ENCODE measurements at regions not wholly inside any gene's neighbourhood (a gene's known extent, or its start where the extent isn't known, plus 50 kb on each side); places are given as distances from the start of the nearest gene placed in this dataset.

DNA sequence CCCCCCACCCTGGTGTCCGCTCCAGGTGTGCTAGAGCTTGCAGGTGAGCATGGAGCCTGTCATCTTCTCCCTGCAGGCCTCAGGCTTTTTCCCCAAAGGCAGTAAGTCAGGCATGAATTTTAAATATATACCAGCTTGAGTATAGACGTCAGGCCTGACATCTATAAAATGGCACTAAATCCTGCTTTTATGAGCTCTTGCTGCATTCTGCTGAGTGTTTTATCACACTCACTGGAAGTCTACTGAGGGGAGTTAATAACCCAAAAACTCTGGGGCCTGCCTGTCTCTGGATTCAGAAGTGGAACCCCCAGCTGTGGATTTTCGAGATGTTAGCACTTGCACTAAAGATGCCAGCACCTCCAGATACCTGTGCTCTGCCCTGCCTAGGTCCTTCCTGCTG, 133.4 kb upstream of the TOP1 start (continued):
- TF ChIP-seq ZBTB44 (CRISPR knock-in tag; IDR thresholded peaks at IDR 0.05) (no peak), NRL (CRISPR knock-in tag; IDR thresholded peaks at IDR 0.05; ENCODE audit: borderline replicate concordance) (no peak), NBN (conservative IDR thresholded peaks at IDR 0.05) (no peak), BCL3 (CRISPR knock-in tag; IDR thresholded peaks at IDR 0.05) (no peak), ZNF770 (CRISPR knock-in tag; IDR thresholded peaks at IDR 0.05) (no peak), TIGD3 (CRISPR knock-in tag; IDR thresholded peaks at IDR 0.05; ENCODE audit: borderline replicate concordance) (no peak)
